HTR-8/SVneo (cell line): ENCODE measurements at regions not wholly inside any gene's neighbourhood (a gene's known extent, or its start where the extent isn't known, plus 50 kb on each side); places are given as distances from the start of the nearest gene placed in this dataset.
"Not testable (repeated sequence)": the region's sequence is repeated elsewhere in the genome, so short reads cannot be mapped to it uniquely, and the experiment has no call there.

Source experiments
- DNase-seq: peaks from one replicate; pipeline ENCODE4 v3.0.0; 2011; ENCODE audit warnings: low spot score, mixed read lengths; ENCODE audit not compliant: insufficient read length
- FAIRE-seq: peaks from 2 replicates; lab custom pipeline; 2011; peaks lifted over from hg19 to GRCh38; lab: Jason Lieb, UNC

DNA sequence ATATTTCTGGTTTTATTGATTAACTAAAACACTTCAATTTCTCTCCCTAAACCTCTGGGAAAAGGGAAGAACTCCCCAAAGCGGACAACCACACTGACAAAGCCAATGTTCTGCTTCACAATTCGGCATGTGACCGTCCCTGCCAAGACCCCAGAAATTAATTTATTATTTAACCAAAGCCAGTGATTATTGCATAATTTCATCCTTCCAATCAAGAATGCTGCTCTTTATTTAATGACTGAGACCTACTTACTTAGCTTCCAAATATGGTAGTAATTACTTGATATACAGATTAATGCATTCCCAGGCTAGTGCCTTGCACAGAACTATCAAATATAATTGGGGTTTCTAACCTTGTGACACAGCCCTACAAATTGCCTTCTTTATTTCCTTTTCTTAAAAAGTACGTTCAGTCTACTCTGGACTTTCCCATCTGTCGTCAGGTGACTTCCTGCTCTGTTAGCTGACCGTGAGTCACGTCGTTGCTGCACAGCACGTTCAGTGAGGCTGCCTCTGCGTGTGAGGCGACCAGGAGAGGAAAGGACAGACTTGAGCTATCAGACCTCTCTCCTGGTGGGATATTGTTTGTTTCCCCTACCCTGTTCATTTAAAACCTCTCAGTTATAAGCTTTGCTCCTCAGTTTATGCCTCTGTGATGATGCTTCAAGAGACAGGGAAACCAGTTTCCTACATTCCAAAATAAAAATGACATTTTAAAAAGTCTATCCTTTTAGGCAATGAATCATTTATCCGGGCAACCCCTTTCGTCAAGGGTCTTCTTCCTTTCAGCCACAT, 55.7 kb upstream of the TNFAIP3 start:
- DNase-seq (peak; percentile 75), FAIRE-seq (peak; percentile 62)

DNA sequence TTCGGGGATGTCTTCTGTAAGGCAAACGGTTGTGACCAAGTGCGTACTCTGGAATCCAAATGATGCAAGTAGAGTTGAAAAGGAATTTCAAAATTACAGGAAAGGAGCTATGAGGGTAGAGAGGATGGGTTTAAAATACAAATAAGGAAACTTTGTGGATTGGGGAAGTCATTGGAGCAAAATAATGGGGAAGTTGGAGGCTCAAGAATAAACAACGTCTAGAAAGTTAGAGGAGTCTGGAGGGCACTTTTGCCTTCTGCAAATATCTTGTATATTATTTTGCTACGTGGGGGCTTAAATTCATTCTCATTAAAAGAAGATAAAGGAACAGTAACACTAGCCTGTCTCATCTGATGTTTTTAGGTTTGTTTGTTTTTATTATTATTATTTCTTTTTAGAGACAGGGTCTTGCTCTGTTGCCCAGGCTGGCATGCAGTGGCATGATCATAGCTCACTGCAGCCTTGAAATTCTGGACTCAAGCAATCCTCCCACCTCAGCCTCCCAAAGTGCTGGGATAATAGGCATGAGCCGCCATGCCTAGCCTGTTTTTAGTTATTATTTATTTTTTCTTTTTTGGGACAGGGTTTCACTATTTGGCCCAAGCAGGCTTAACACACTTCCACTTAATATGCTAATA, 55.0 kb upstream of the TNFAIP3 start:
- DNase-seq, result no peak

DNA sequence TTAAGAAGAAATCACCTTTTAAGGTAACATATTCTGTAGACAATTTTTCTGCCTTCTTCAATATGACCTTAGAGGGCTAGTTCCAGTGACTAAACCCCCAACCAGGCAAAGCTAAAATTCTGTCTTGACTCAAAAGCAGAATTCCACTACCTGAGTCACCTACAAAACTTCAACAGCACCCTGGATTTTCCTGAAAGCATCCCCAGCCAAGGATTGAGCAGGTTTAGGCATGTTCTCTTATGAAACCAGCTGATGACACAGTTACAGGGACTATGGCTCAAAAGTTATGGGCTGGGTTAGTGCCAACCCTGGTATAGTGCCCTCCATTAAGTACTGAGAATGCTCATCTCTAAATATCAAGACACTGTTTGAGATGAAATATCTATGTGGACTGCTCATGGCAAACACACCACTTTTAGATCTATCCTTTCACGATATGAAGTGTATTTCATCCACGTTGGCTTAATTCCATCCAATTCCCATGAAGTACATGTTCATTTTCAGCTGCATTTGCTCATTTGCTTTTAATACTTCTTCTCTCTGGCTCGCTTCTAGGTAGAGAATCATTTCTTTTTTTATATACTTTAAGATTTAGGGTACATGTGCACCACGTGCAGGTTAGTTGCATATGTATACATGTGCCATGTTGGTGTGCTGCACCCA, 53.6 kb upstream of the TNFAIP3 start:
- FAIRE-seq (no peak), DNase-seq (no peak)

More for the DNA sequence above, 55.0 kb upstream of the TNFAIP3 start:
- FAIRE-seq, result no peak

DNA sequence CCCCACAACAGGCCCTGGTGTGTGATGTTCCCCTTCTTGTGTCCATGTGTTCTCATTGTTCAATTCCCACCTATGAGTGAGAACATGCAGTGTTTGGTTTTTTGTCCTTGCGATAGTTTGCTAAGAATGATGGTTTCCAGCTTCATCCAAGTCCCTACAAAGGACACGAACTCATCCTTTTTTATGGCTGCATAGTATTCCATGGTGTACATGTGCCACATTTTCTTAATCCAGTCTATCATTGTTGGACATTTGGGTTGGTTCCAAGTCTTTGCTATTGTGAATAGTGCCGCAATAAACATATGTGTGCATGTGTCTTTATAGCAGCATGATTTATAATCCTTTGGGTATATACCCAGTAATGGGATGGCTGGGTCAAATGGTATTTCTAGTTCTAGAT, 53.0 kb upstream of the TNFAIP3 start:
- not testable (repeated sequence) for DNase-seq, FAIRE-seq

DNA sequence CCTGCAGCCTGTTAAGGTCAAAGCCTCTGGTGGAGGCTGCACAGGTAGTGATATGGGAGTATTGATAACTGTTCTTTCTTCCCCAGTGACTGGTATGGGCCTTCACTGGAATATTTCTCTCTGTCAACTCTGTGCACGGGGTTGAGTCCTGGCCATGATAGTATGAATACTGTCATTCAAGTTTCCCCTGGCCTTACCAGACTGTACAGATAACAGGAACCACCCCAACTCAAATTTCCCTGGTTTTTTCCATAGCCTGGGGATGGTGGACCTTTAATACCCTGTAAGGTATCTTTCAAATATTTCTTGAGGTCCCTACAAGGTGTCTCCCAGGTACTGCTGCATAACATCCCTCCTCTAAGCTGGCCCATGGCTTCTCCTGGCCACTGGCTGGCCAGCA, 51.4 kb upstream of the TNFAIP3 start:
- no peak for FAIRE-seq
- no peak for DNase-seq

DNA sequence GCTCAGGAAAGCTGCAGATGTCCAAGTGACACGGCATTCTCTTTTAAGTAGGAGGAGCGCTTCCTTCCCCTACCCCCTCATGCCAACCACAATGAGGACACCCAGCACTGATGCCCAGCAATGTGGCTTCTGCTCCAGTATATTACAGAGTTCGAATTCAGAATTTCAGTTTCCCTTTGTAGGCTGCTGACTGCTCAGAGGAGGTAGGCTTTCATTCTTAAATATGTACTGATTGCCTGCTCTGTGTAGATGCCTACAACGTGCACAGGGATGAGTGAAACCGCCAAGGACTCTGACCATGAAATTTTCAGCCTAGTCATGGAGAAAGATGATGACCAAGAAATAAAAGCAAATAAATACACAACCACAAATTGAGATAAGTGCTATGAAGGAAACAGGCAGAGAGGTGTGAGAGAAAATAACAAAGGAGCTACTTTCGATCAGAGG, 50.9 kb upstream of the TNFAIP3 start:
- no peak for DNase-seq
- FAIRE-seq, result no peak

DNA sequence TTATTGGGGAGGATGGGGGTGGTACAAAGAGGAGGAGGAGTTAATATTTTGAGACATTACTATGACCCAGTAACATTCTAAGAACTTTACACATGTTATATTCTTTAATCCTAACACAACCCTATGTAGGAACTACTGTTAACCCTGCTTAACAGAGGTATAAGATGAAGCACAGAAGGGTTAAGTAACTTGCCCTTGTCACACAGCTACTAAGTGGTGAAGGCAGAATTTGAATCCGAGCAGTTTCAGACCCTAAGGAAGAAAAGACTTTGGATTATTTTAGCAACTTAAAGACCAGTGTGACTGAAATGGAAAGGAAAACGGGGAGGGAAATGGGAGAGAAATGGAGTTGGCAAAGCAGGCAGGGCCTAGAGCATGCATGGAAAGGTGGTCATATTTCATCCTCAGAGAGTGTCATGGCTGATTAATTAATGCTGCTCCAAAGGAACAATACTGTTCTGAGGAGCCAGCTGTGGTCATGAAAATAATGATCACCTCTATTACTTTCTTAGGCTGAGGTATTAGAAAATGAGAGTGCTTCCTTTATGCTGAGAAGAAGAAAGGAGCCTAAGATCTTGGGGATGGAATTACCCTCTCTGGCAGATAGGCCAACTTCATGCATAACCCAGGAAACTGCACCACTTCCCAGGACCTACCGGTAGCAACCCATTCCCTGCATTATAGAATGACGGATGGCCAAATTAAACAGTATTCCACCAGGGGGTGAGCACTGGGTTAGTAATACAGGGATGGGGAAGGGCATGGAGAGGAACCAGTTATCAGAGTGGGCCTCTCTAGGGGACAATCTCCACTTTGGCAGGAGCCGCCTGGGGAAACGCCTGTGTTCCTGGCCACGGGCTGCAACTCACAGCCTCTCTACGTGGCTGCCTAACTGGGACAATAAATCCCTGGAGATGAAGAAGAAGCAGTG, 50.1 kb upstream of the TNFAIP3 start:
- no peak for FAIRE-seq
- DNase-seq, result no peak
